ENCODE measurements at regions not wholly inside any gene's neighbourhood (a gene's known extent, or its start where the extent isn't known, plus 50 kb on each side); places are given as distances from the start of the nearest gene placed in this dataset.
A peak's percentile ranks its signal among the peaks of the same experiment; 100 is the strongest.

GRCh38 chr4:140268186-140268841, 105.1 kb upstream of the SCOC start:
- Histone ChIP-seq H3K27ac (no peak overlapping the region), H3K9me3 (no peaks in the 10 kb centered on the region), H3K27me3 (no peaks in the 10 kb centered on the region), H3K4me1 (no peaks in the 10 kb centered on the region), H3K36me3 (no peaks in the 10 kb centered on the region), H3K4me3 (no peak overlapping the region)
- intact Hi-C loops (cut with DNase I; ENCODE audit: low total_unique reads): loop anchor here (10.0 kb wide), 1 partner anchor 1336 kb away; no protein-coding TSS in a partner anchor
- DNase-seq: no peak
- 71 to 75% methylated on average over 4 to 6 of the region's 6 CpGs for WGBS, 2 donors (ENCODE audit: low coverage in 1 of 2)
- in situ Hi-C loops (cut with MboI; ENCODE audit: low pct_ligation_motif_present in 1 of 4, low pct_unique_long_range_greater_than_20kb in 1 of 4, low sequenced_read_pairs in 3 of 4): loop anchor here in 3 of 4 donors (25.0 kb wide), 2 partner anchors 256 to 531 kb away; no protein-coding TSS in a partner anchor
- no peak for TF ChIP-seq CTCF (IDR thresholded peaks at IDR 0.05)
- no peak for TF ChIP-seq POLR2A (IDR thresholded peaks at IDR 0.05)
- TF ChIP-seq POLR2AphosphoS5 (IDR thresholded peaks at IDR 0.05): no peak
- no peak for TF ChIP-seq EP300 (IDR thresholded peaks at IDR 0.05; ENCODE audit: low read depth)

GRCh38 chr4:140267576-140267975, 105.9 kb upstream of the SCOC start:
- no peak for TF ChIP-seq EP300 (IDR thresholded peaks at IDR 0.05; ENCODE audit: low read depth)
- no peak for TF ChIP-seq POLR2AphosphoS5 (IDR thresholded peaks at IDR 0.05)
- TF ChIP-seq CTCF (IDR thresholded peaks at IDR 0.05): no peak
- TF ChIP-seq POLR2A (IDR thresholded peaks at IDR 0.05): no peak
- intact Hi-C loops (cut with DNase I; ENCODE audit: low total_unique reads): loop anchor here (10.0 kb wide), 1 partner anchor 1337 kb away; no protein-coding TSS in a partner anchor
- Histone ChIP-seq H3K27ac (no peak overlapping the region), H3K4me3 (no peak overlapping the region), H3K4me1 (no peaks in the 10 kb centered on the region), H3K27me3 (no peaks in the 10 kb centered on the region), H3K36me3 (no peaks in the 10 kb centered on the region), H3K9me3 (no peaks in the 10 kb centered on the region)
- in situ Hi-C loops (cut with MboI; ENCODE audit: low pct_ligation_motif_present in 1 of 4, low pct_unique_long_range_greater_than_20kb in 1 of 4, low sequenced_read_pairs in 3 of 4): loop anchor here in 3 of 4 donors (25.0 kb wide), 2 partner anchors 255 to 530 kb away; no protein-coding TSS in a partner anchor
- no peak for DNase-seq
- 85 to 100% methylated on average over 1 to 14 of the region's 14 CpGs for WGBS, 2 donors (ENCODE audit: low coverage in 1 of 2)

GRCh38 chr4:140266958-140267568, 106.4 kb upstream of the SCOC start:
- no peak overlapping the region for H3K4me3 ChIP-seq
- in situ Hi-C loops (cut with MboI; ENCODE audit: low pct_ligation_motif_present in 1 of 4, low pct_unique_long_range_greater_than_20kb in 1 of 4, low sequenced_read_pairs in 3 of 4) (loop anchor here in 3 of 4 donors (25.0 kb wide), 2 partner anchors 255 to 530 kb away; no protein-coding TSS in a partner anchor), intact Hi-C loops (cut with DNase I; ENCODE audit: low total_unique reads) (loop anchor here (10.0 kb wide), 1 partner anchor 1338 kb away; no protein-coding TSS in a partner anchor)
- 78 to 84% methylated on average over 9 to 10 of the region's 10 CpGs for WGBS, 2 donors (ENCODE audit: low coverage in 1 of 2)
- no peak overlapping the region for H3K27ac ChIP-seq
- H3K9me3 ChIP-seq: no peaks in the 10 kb centered on the region
- H3K4me1 ChIP-seq: no peaks in the 10 kb centered on the region
- no peaks in the 10 kb centered on the region for H3K36me3 ChIP-seq
- DNase-seq: no peak
- no peaks in the 10 kb centered on the region for H3K27me3 ChIP-seq
- no peak for TF ChIP-seq POLR2AphosphoS5 (IDR thresholded peaks at IDR 0.05)
- TF ChIP-seq CTCF (IDR thresholded peaks at IDR 0.05): no peak
- no peak for TF ChIP-seq EP300 (IDR thresholded peaks at IDR 0.05; ENCODE audit: low read depth)
- no peak for TF ChIP-seq POLR2A (IDR thresholded peaks at IDR 0.05)

- Histone ChIP-seq H3K36me3 (no peaks in the 10 kb centered on the region), H3K4me1 (peaks cover 0 to 9% (median 0%) of the 10 kb centered on the region in 4 donors), H3K4me3 (no peak overlapping the region), H3K9me3 (no peaks in the 10 kb centered on the region), H3K27me3 (no peaks in the 10 kb centered on the region), H3K27ac (no peak overlapping the region)
- intact Hi-C loops (cut with DNase I; ENCODE audit: low total_unique reads): loop anchor here (10.0 kb wide), 1 partner anchor 1345 kb away; no protein-coding TSS in a partner anchor
- WGBS, 2 donors (ENCODE audit: low coverage in 1 of 2): 33 to 74% methylated on average over 5 of the region's 5 CpGs
- TF ChIP-seq POLR2AphosphoS5 (IDR thresholded peaks at IDR 0.05) (peak in 1 of 3 donors; percentile 44), POLR2A (IDR thresholded peaks at IDR 0.05) (no peak), CTCF (IDR thresholded peaks at IDR 0.05) (no peak)
- in situ Hi-C loops (cut with MboI; ENCODE audit: low pct_ligation_motif_present in 1 of 4, low pct_unique_long_range_greater_than_20kb in 1 of 4, low sequenced_read_pairs in 3 of 4): loop anchor here in 3 of 4 donors (25.0 kb wide), 2 partner anchors 248 to 523 kb away; no protein-coding TSS in a partner anchor
- no peak for DNase-seq
These were observed 106.2 kb upstream of the MAML3 start for GRCh38 chr4:140260227-140260626.
